ENCODE measurements at regions not wholly inside any gene's neighbourhood (a gene's known extent, or its start where the extent isn't known, plus 50 kb on each side); places are given as distances from the start of the nearest gene placed in this dataset.
"Not testable (repeated sequence)": the region's sequence is repeated elsewhere in the genome, so short reads cannot be mapped to it uniquely, and the experiment has no call there.

DNA sequence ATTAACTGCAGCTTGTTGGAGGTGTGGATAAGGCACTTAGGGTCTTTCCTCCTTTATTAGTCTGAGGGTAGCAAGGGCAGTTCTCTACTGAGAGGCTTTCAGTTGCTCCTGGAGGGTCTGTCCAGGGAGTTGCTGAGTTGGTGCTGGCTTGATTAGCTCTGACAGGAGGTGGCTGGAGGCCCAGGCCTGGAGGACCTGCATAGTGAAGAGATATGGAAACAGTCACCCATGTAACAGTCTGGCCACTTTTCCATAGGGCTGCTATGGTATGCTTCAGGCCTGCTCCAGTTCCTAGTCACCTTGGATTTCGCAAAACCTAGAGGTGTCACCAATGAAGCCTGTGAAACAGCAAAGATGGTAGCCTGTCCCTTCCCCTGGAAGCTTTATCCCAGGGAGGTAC is 143.3 kb upstream of the SLC38A2 start:
- no peak for DNase-seq

GRCh38 chr12:46514886-46515285 is 142.3 kb upstream of the SLC38A2 start:
- no peak for DNase-seq

DNA sequence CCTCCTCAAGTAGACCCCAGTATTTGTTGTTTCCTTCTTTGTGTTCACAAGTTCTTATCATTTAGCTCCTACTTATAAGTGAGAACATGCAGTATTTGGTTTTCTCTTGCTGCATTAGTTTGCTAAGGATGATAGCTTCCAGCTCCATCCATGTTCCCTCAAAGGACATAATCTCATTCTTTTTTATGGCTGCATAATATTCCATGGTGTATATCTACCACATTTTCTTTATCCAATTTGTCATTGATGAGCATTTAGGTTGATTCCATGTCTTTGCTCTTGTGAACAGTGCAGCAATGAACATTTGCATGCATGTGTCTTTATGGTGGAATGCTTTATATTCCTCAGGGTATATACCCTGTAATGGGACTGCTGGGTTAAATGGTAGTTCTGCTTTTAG is 137.7 kb upstream of the SLC38A2 start:
- not testable (repeated sequence) for DNase-seq

GRCh38 chr12:46509135-46509534 is 136.6 kb upstream of the SLC38A2 start:
- no peak for DNase-seq

DNA sequence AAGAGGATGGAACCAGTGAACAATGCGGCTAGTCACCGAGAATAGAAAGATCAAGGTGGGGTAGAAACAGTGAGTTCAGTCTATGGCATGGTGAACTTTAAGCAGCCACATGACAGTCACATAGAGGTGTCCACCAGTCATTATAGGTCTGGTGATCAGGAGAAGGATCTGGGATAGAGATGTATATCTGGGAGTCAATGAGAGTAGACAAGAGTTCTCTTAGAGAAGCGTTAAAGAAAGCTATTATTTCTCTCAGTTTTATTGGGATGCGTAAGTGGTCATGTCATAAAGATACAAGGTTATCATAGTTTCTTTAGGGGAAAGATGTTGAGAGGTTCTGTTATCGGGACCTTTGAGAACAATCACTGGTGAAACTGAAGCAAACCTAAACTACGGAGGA is 136.1 kb upstream of the SLC38A2 start:
- DNase-seq = no peak

- no peak for DNase-seq
Measured at GRCh38 chr12:46507766-46508165, 135.2 kb upstream of the SLC38A2 start.

- DNase-seq = no peak
Measured at GRCh38 chr12:46506961-46507360, 134.4 kb upstream of the SLC38A2 start.

DNA sequence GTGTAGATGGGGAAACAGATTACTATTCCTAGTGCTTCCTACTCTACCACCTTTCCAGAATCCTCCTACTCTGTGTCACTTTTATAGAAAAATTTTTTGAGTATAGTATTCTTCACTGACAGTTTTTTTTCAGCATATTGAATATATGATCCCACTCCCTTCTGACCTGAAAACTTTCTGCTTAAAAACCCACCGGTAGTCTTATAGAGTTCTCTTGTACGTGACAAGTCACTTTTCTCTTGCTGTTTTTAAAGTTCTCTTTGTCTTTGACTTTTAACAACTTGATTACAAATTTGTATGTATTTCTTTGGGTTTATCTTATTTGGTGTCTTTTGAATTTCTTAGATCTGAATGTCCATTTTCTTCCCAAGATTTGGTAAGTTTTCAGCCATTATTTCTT is 133.6 kb upstream of the SLC38A2 start:
- DNase-seq = no peak

DNA sequence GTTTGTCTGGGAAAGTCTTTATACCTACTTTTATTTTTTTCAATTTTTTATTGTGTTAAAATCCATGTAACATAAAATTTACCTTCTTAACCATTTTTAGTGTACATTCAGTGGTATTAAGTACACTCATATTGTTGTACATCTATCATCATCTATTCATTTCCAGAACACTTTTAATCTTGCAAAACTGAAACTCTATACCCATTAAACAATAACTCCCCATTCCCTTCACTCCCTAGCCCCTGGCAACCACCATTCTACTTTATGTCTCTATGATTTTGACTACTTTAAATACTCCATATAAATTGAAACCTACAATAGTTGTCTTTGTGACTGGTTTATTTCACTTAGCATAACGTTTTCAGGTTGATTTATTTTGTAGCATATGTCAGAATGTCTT is 131.9 kb upstream of the SLC38A2 start:
- no peak for DNase-seq

DNA sequence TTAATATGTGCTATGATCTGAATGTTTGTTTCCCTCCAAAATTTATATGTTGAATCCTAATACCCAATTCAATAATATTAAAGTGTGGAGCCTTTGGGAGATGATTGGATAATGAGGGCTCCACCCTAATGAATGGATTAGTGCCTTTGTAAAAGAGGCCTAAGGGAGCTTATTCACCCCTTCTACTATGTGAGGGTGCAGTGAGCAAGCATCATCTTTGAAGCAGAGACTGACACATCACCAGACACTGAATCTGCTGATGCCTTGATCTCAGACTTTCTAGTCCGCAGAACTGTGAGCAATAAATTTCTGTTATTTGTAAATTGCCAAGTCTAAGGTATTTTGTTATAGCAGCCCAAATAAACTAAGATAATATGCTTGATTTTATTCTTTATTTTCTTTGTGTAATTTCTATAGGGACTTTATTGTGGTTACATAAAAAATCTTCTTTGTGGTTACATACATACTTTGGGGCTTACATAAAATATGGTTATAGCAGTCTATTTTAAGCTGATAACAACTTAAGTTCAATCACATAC is 131.1 kb upstream of the SLC38A2 start:
- no peak for DNase-seq

GRCh38 chr12:46500673-46501072 is 128.1 kb upstream of the SLC38A2 start:
- no peak for DNase-seq

DNA sequence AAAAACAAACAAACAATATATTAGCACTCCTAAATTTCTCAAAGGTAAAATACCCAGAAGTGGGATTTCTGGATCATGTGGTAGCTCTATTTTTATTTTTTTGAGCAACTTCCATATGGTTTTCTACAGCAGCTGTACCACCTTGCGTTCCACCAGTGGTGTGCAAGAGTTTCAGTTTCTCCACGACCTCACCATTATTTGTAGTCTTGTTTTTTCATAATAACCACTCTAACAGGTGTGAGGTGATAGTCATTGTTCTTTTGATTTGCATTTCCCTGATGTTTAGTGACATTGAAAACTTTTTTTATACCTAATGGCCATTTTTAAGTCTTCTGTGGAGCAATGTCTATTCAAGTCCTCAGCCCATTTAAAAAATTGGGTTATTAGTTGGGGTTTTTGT is 127.3 kb upstream of the SLC38A2 start:
- DNase-seq = no peak

DNA sequence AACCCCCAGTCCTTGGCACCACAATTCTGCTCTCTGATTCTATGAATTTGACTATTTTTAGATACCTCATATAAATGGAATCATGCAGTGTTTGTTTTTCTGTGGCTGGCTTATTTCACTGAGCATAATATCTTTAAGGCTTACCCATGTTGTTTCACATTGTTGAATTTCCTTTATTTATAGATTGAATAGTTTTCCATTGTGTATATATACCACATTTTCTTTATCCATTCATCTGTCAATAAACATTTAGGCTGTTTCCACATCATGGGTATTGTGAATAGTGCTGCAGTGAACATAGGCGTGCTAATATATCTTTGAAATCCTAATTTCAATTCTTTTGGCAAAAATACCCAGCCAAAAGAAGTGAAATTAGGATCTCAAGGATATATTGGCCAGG is 126.7 kb upstream of the SLC38A2 start:
- no peak for DNase-seq

GRCh38 chr12:46497739-46498138 is 125.2 kb upstream of the SLC38A2 start:
- no peak for DNase-seq

- DNase-seq = no peak
Measured at GRCh38 chr12:46494424-46494823, 121.9 kb upstream of the SLC38A2 start.

DNA sequence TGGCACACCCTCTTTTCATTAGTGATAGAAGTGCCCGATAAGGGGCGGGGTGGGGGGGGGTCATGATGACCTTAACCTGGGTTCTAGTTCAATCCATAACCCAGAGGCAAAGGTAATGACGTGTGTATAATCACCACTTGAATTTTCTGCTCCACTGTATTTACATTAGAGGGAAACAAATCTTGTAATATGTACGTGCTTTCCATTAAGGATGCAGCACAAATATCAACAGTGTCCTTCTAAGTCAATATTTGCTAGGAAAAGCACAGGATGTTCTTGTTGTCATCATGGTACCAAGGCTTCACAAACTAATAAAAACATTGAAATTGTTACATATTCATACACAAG is 121.2 kb upstream of the SLC38A2 start:
- DNase-seq = no peak

- DNase-seq = no peak
Measured at GRCh38 chr12:46493150-46493833, 120.7 kb upstream of the SLC38A2 start.

DNA sequence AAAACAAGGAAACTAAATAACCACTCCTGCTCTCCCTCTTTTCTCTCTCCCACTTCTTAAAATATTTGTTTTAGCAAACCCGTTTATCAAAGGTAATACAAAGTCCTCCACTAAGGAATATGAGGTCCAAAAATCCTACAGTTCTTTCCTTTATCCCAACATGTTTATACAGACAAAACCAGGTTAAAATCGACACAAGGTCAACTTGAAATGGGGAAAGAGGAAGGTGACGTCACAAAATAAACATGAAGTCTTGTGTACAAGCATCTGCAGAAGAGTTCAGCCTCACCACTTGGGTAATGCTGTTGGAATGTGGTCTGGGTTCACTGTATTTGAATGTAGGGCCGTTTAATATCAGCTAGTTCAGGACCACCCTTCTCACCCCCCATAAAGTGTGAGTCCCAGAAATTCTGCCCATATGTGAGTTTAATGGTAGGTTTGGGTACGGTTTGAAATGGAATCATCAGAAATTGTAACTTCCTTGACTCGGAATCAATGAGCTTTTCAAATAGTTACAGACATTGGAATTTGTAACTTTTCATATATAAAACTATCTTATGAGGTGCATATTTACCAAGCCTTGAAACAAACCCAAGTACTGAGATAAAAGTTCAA is 120.0 kb upstream of the SLC38A2 start:
- DNase-seq = no peak

DNA sequence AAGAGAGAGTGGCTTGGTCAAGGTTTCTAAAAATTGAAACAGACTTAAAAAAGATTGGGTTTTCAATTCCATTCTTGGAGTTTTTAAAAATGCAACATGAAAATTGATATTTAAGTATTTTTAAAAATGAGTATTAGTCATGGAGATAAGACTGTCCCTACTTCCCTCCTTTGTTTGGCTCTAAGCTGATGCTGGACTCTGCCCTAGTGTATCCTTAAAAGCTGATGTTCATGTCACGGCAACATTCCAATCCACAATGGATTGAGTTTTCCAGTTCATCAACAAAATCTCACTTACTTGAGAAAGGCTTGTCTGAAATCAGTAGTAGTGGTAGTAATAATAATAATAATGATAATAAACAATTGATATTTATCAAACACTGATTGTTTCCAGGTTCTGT is 119.0 kb upstream of the SLC38A2 start:
- DNase-seq = no peak

DNA sequence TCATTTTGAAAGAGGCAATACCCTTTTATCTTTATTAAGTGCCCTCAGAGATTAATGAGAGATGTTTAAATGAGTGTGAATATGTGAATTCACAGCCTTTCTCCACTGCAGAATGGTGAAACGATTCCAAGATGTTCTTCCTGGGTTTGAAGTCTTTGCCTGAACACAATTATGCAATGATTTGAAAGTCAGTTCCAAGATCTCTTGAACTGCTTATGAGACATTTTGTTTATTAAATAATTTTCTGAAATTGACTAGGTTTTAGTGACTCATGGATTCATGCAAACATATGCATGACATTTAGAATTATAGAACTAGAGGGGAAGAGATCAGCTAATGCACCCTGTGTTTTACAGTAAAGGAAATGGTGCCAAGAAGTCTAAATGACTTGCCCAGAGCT is 118.1 kb upstream of the SLC38A2 start:
- DNase-seq = no peak

DNA sequence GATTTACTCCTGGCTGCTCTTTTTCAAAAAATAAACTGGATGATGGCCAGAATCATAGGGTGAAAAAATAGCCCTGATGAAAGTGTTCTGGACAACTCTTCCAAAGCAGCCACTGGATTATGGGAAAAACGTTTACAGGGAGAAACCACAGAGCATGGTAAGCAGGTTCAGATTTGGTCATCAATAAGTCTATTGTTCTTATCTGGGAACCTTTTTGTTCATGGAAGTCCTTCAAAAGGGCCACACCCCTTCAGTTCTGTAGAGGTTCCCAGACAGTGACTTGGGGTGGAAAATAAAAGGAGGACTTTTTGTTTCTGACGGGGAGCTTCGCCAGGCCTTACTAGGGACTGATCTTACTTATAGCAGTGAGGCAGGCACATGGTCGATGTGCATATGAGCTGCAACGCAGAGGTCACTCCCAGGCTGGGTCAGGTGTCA is 117.4 kb upstream of the SLC38A2 start:
- DNase-seq = no peak

- no peak for DNase-seq
Measured at GRCh38 chr12:46487567-46488131, 115.1 kb upstream of the SLC38A2 start.

- DNase-seq = no peak
Measured at GRCh38 chr12:46486588-46486987, 114.0 kb upstream of the SLC38A2 start.

- DNase-seq = no peak
Measured at GRCh38 chr12:46485853-46486252, 113.3 kb upstream of the SLC38A2 start.
